ENCODE measurements at regions not wholly inside any gene's neighbourhood (a gene's known extent, or its start where the extent isn't known, plus 50 kb on each side); places are given as distances from the start of the nearest gene placed in this dataset.

DNA sequence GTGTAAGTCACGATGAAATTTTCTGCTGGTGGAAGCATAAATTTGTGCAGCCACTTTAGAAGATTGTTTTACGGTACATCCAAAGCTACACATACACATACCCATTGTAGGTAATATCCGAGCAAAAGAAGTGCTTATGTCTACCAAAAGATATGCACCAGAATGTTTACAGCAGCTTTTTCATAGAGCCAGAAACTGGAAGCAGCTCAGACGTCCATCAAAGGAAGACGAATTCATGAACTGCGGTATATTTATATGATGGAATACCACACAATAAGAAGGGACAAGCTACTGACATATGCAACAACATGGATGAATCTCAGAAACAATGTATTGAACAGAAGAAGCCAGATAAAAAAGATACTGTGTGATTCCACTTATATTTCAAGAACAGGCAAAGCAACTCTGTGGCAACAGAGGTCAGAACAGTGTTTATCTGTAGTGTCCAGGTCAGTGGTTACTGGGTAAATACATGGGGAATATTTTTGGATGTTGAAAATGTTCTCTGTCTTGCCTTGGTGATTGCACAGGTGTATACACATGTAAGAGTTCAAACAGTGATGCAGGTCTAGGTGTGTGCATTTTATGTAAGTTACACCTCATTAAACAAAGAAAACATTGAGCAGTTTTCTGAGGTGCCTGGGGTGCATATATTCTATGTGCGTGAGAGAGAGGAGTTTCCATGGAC lies 51.9 kb upstream of the EXOC2 start:
- Histone ChIP-seq H3K4me1 (ENCODE audit: insufficient read depth) (no peaks in the 10 kb centered on the region), H3K9me3 (ENCODE audit: low read depth) (no peaks in the 10 kb centered on the region), H3K4me3 (no peak overlapping the region), H3K9ac (no peak overlapping the region), H3K27me3 (replicated peaks; ENCODE audit: insufficient read depth) (0 out of 2 replicates have a peak, but pooled peaks cover 4% of the 10 kb centered on the region), H3F3A (ENCODE audit: insufficient read depth) (no peaks in the 10 kb centered on the region), H3K79me2 (ENCODE audit: insufficient read depth) (no peaks in the 10 kb centered on the region), H3K9me2 (ENCODE audit: insufficient read depth) (no peaks in the 10 kb centered on the region), H4K20me1 (ENCODE audit: insufficient read depth) (no peaks in the 10 kb centered on the region), H3K4me2 (ENCODE audit: unreplicated experiment) (no peak overlapping the region), H2AFZ (no peak overlapping the region), H3K36me3 (ENCODE audit: low read depth) (no peaks in the 10 kb centered on the region), H3K27ac (no peak overlapping the region)
- no peak for TF ChIP-seq EZH2phosphoT487 (IDR thresholded peaks at IDR 0.05; ENCODE audit: insufficient read depth, low read depth)
- TF ChIP-seq EZH2 (IDR thresholded peaks at IDR 0.05; ENCODE audit: insufficient read depth, poor library complexity, severe bottlenecking): no peak
- 44 to 46% methylated on average over 7 of the region's 7 CpGs for WGBS, 2 experiments (ENCODE audit: low coverage in 1 of 2, low lambda C conversion rate in 2 of 2, missing lambda C conversion rate in 2 of 2)
- in situ Hi-C loops (cut with MboI): no loop called here
- DNase-seq: no peak

DNA sequence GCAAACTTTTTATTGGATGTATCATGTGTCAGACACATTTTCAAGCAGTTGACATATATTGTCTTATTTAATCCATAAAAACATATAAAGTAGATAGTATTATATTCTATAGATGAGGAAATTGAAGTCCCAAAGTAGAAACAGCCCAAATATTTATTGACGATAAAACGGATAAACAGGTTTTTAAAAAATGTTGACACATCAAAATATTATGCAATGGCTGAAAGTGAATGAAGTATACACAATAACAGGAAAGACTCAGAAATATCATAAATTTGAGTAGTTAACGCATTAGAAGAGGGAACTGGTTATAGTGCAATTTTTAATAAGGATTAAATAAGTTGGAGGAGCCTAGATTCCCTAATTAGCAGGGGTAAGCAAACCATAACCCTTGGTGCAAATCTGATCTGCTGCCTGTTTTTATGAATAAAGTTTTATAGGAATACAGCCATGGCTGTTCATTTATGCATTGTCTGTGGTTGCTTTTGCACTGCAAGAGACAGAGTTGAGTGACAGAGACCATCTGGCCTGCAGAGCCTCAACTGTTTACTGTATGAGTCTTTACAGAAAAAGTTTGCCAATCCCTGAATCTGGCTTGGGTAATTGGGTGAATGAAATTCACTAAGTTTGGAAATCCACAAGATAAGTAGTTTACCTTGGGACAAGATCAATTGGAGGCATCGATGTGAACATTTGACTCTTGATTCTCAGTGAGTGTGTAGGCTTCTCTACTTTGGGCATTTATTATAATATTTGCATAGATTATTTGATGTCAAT lies 50.6 kb upstream of the EXOC2 start:
- H3K4me1 ChIP-seq (ENCODE audit: insufficient read depth): no peaks in the 10 kb centered on the region
- H2AFZ ChIP-seq: no peak overlapping the region
- H3K27me3 ChIP-seq (replicated peaks; ENCODE audit: insufficient read depth): no peaks in the 10 kb centered on the region
- no peaks in the 10 kb centered on the region for H3K9me3 ChIP-seq (ENCODE audit: low read depth)
- H3K9me2 ChIP-seq (ENCODE audit: insufficient read depth): no peaks in the 10 kb centered on the region
- H4K20me1 ChIP-seq (ENCODE audit: insufficient read depth): no peaks in the 10 kb centered on the region
- no peak overlapping the region for H3K4me2 ChIP-seq (ENCODE audit: unreplicated experiment)
- no peak overlapping the region for H3K27ac ChIP-seq
- no peaks in the 10 kb centered on the region for H3K79me2 ChIP-seq (ENCODE audit: insufficient read depth)
- no peaks in the 10 kb centered on the region for H3F3A ChIP-seq (ENCODE audit: insufficient read depth)
- no peak for DNase-seq
- WGBS, 2 experiments (ENCODE audit: low coverage in 1 of 2, low lambda C conversion rate in 2 of 2, missing lambda C conversion rate in 2 of 2): 63 to 67% methylated on average over 4 of the region's 4 CpGs
- H3K4me3 ChIP-seq: no peak overlapping the region
- H3K36me3 ChIP-seq (ENCODE audit: low read depth): no peaks in the 10 kb centered on the region
- no peak overlapping the region for H3K9ac ChIP-seq
- TF ChIP-seq EZH2phosphoT487 (IDR thresholded peaks at IDR 0.05; ENCODE audit: insufficient read depth, low read depth): no peak
- TF ChIP-seq EZH2 (IDR thresholded peaks at IDR 0.05; ENCODE audit: insufficient read depth, poor library complexity, severe bottlenecking): no peak
- in situ Hi-C loops (cut with MboI): no loop called here

All from GM23248 (cell line).